ENCODE measurements at regions not wholly inside any gene's neighbourhood (a gene's known extent, or its start where the extent isn't known, plus 50 kb on each side); places are given as distances from the start of the nearest gene placed in this dataset.

- DNase-seq (ENCODE audit: extremely low read depth in 1 of 4, low spot score in 3 of 4): no peak
- no peak overlapping the region for H2AFZ ChIP-seq (ENCODE audit: low read depth, low read length)
- POLR2A ChIA-PET: no interaction called here
- H3K4me1 ChIP-seq (replicated peaks in 1 of 2; ENCODE audit: control insufficient read depth in 2 of 2, insufficient read depth in 2 of 2, low read length in 2 of 2): no peaks in the 10 kb centered on the region
- intact Hi-C loops (cut with micrococcal nuclease) (no loop called here), in situ Hi-C loops (cut with MboI) (no loop called here)
- FAIRE-seq: no peak
- 3% methylated on average over 11 of the region's 11 CpGs for WGBS (ENCODE audit: insufficient coverage, low coverage, missing lambda C conversion rate)
- ATAC-seq: no peak
- no peaks in the 10 kb centered on the region for H3K36me3 ChIP-seq (ENCODE audit: control insufficient read depth, insufficient read depth, low read length)
- no peaks in the 10 kb centered on the region for H4K20me1 ChIP-seq (replicated peaks; ENCODE audit: control insufficient read depth, insufficient read depth, low read length)
- H3K4me2 ChIP-seq (ENCODE audit: insufficient read depth, low read length): no peak overlapping the region
- H3K9me3 ChIP-seq (replicated peaks; ENCODE audit: control insufficient read depth, insufficient read depth, low read depth, low read length): no peaks in the 10 kb centered on the region
- no peak overlapping the region for H3K27ac ChIP-seq (ENCODE audit: extremely low read depth, low read depth, low read length)
- H3K27me3 ChIP-seq (ENCODE audit: control insufficient read depth in 2 of 2, insufficient read depth in 2 of 2, low read length in 2 of 2): peaks cover 0 to 16% of the 10 kb centered on the region in 2 experiments; a peak in 3 of 5 replicates
- no TSS peak for BruUV-seq (replicated peaks)
- H3K9ac ChIP-seq (ENCODE audit: insufficient read depth in 1 of 2, low read depth in 2 of 2, low read length in 2 of 2): no peak overlapping the region
- no peaks in the 10 kb centered on the region for H3K9me1 ChIP-seq (ENCODE audit: control insufficient read depth, insufficient read depth, low read length)
- H3K79me2 ChIP-seq (ENCODE audit: control insufficient read depth, insufficient read depth, low read length): no peaks in the 10 kb centered on the region
- CTCF ChIA-PET (ENCODE audit: low intra/inter-chr PET ratio): no interaction called here
- H3K4me3 ChIP-seq: no peak overlapping the region
- TF ChIP-seq HINFP (tag; conservative IDR thresholded peaks at IDR 0.05; ENCODE audit: low read depth) (no peak), ZBTB11 (CRISPR knock-in tag; IDR thresholded peaks at IDR 0.05) (no peak), CHD2 (IDR thresholded peaks at IDR 0.05; ENCODE audit: low read depth, low read length) (no peak), ZNF217 (CRISPR knock-in tag; IDR thresholded peaks at IDR 0.05) (no peak), ZNF695 (CRISPR knock-in tag; IDR thresholded peaks at IDR 0.05) (no peak), ZBTB34 (CRISPR knock-in tag; IDR thresholded peaks at IDR 0.05) (no peak), ZNF277 (CRISPR knock-in tag; IDR thresholded peaks at IDR 0.05; ENCODE audit: borderline replicate concordance) (no peak), ZFPM2 (CRISPR knock-in tag; IDR thresholded peaks at IDR 0.05) (no peak), ZNF507 (tag; conservative IDR thresholded peaks at IDR 0.05) (no peak), HIVEP1 (CRISPR knock-in tag; IDR thresholded peaks at IDR 0.05) (no peak), HDGF (IDR thresholded peaks at IDR 0.05) (no peak), SPI1 (IDR thresholded peaks at IDR 0.05; ENCODE audit: borderline replicate concordance, low read depth, low read length) (no peak), HMG20A (CRISPR knock-in tag; conservative IDR thresholded peaks at IDR 0.05) (no peak), TEAD2 (tag; IDR thresholded peaks at IDR 0.05) (no peak)
These were observed 235.3 kb downstream of the ZNF516 start for GRCh38 chr18:76259711-76260110.

Data from K562 (cell line).